Skeletal muscle satellite cell (primary cell): ENCODE measurements at regions not wholly inside any gene's neighbourhood (a gene's known extent, or its start where the extent isn't known, plus 50 kb on each side); places are given as distances from the start of the nearest gene placed in this dataset.

Experiments
- H3K27me3 ChIP-seq: 2 replicates; pipeline ENCODE4 v1.7.0; 2013; ENCODE audit warnings: low read length; ENCODE audit not compliant: control insufficient read depth, insufficient read depth
- H3K36me3 ChIP-seq: 2 replicates; pipeline ENCODE4 v1.7.0; 2013; ENCODE audit warnings: mild to moderate bottlenecking, control low read depth, low read length; ENCODE audit not compliant: insufficient read depth
- H3K4me1 ChIP-seq: 2 replicates; pipeline ENCODE4 v1.7.0; 2013; ENCODE audit warnings: low read length; ENCODE audit not compliant: control insufficient read depth, insufficient read depth
- H3K4me2 ChIP-seq: 2 replicates; pipeline ENCODE4 v1.7.0; 2013; ENCODE audit warnings: mild to moderate bottlenecking, low read length
- H3K4me3 ChIP-seq: 2 replicates; pipeline ENCODE4 v1.7.0; 2013; ENCODE audit warnings: low read length
- H3K9ac ChIP-seq: 2 replicates; pipeline ENCODE4 v1.7.0; 2013; ENCODE audit warnings: mild to moderate bottlenecking, low read depth, low read length, moderate library complexity
- H3K9me3 ChIP-seq: replicated peaks from 2 replicates; pipeline ENCODE4 v1.7.0; 2013; ENCODE audit warnings: mild to moderate bottlenecking, control low read depth, low read length

GRCh38 chr11:80173371-80174136 lies 732.7 kb upstream of the TENM4 start:
- Histone ChIP-seq H3K27me3 (peaks cover 2% of the 10 kb centered on the region), H3K9me3 (no peaks in the 10 kb centered on the region), H3K4me2 (no peak overlapping the region), H3K4me3 (no peak overlapping the region), H3K36me3 (no peaks in the 10 kb centered on the region), H3K4me1 (no peaks in the 10 kb centered on the region), H3K9ac (no peak overlapping the region)

- Histone ChIP-seq H3K9me3 (no peaks in the 10 kb centered on the region), H3K4me1 (no peaks in the 10 kb centered on the region), H3K9ac (no peak overlapping the region), H3K36me3 (no peaks in the 10 kb centered on the region), H3K27me3 (peaks cover 2% of the 10 kb centered on the region), H3K4me2 (no peak overlapping the region), H3K4me3 (no peak overlapping the region)
Measured at GRCh38 chr11:80168796-80169195, 728.0 kb upstream of the TENM4 start.

GRCh38 chr11:80167766-80168165 lies 726.9 kb upstream of the TENM4 start:
- Histone ChIP-seq H3K36me3 (no peaks in the 10 kb centered on the region), H3K4me2 (no peak overlapping the region)

GRCh38 chr11:80165744-80166143 lies 724.9 kb upstream of the TENM4 start:
- Histone ChIP-seq H3K9me3 (no peaks in the 10 kb centered on the region), H3K36me3 (no peaks in the 10 kb centered on the region), H3K4me3 (no peak overlapping the region), H3K4me1 (peaks cover 4% of the 10 kb centered on the region), H3K9ac (no peak overlapping the region), H3K27me3 (no peaks in the 10 kb centered on the region), H3K4me2 (no peak overlapping the region)

More at GRCh38 chr11:80167766-80168165, 726.9 kb upstream of the TENM4 start:
- H3K9me3 ChIP-seq = no peaks in the 10 kb centered on the region
- peaks cover 4% of the 10 kb centered on the region for H3K4me1 ChIP-seq
- H3K4me3 ChIP-seq = no peak overlapping the region
- H3K27me3 ChIP-seq = no peaks in the 10 kb centered on the region
- no peak overlapping the region for H3K9ac ChIP-seq

GRCh38 chr11:80163441-80163840 lies 722.6 kb upstream of the TENM4 start:
- Histone ChIP-seq H3K36me3 (no peaks in the 10 kb centered on the region), H3K27me3 (no peaks in the 10 kb centered on the region), H3K4me2 (no peak overlapping the region), H3K9ac (no peak overlapping the region), H3K9me3 (no peaks in the 10 kb centered on the region), H3K4me1 (peaks cover 4% of the 10 kb centered on the region), H3K4me3 (no peak overlapping the region)

GRCh38 chr11:80163011-80163410 lies 722.2 kb upstream of the TENM4 start:
- H3K4me3 ChIP-seq = no peak overlapping the region
- H3K4me1 ChIP-seq = peaks cover 4% of the 10 kb centered on the region
- H3K27me3 ChIP-seq = no peaks in the 10 kb centered on the region
- H3K4me2 ChIP-seq = no peak overlapping the region
- no peaks in the 10 kb centered on the region for H3K9me3 ChIP-seq
- no peaks in the 10 kb centered on the region for H3K36me3 ChIP-seq
- no peak overlapping the region for H3K9ac ChIP-seq

GRCh38 chr11:80162387-80162786 lies 721.6 kb upstream of the TENM4 start:
- H3K27me3 ChIP-seq = peaks cover under 1% of the 10 kb centered on the region
- H3K4me1 ChIP-seq = peaks cover 4% of the 10 kb centered on the region
- H3K9me3 ChIP-seq = no peaks in the 10 kb centered on the region
- H3K4me3 ChIP-seq = no peak overlapping the region
- H3K4me2 ChIP-seq = no peak overlapping the region
- no peak overlapping the region for H3K9ac ChIP-seq
- H3K36me3 ChIP-seq = no peaks in the 10 kb centered on the region

- H3K27me3 ChIP-seq = peaks cover 6% of the 10 kb centered on the region
- no peaks in the 10 kb centered on the region for H3K9me3 ChIP-seq
- no peak overlapping the region for H3K4me2 ChIP-seq
- no peak overlapping the region for H3K9ac ChIP-seq
- H3K4me3 ChIP-seq = no peak overlapping the region
- H3K36me3 ChIP-seq = no peaks in the 10 kb centered on the region
- H3K4me1 ChIP-seq = no peaks in the 10 kb centered on the region
Measured at GRCh38 chr11:80157447-80157846, 716.6 kb upstream of the TENM4 start.

- Histone ChIP-seq H3K4me1 (no peaks in the 10 kb centered on the region), H3K4me2 (no peak overlapping the region), H3K4me3 (no peak overlapping the region), H3K36me3 (no peaks in the 10 kb centered on the region), H3K27me3 (peaks cover 9% of the 10 kb centered on the region), H3K9ac (no peak overlapping the region), H3K9me3 (no peaks in the 10 kb centered on the region)
Measured at GRCh38 chr11:80156062-80156461, 715.2 kb upstream of the TENM4 start.

- no peaks in the 10 kb centered on the region for H3K36me3 ChIP-seq
- H3K4me3 ChIP-seq = no peak overlapping the region
- no peaks in the 10 kb centered on the region for H3K9me3 ChIP-seq
- peaks cover 9% of the 10 kb centered on the region for H3K27me3 ChIP-seq
- no peak overlapping the region for H3K4me2 ChIP-seq
- H3K9ac ChIP-seq = no peak overlapping the region
- H3K4me1 ChIP-seq = no peaks in the 10 kb centered on the region
Measured at GRCh38 chr11:80155412-80156017, 714.7 kb upstream of the TENM4 start.

GRCh38 chr11:80146232-80146631 lies 705.4 kb upstream of the TENM4 start:
- H3K27me3 ChIP-seq = no peaks in the 10 kb centered on the region
- H3K9ac ChIP-seq = no peak overlapping the region
- H3K36me3 ChIP-seq = no peaks in the 10 kb centered on the region
- no peaks in the 10 kb centered on the region for H3K4me1 ChIP-seq
- no peak overlapping the region for H3K4me3 ChIP-seq
- no peaks in the 10 kb centered on the region for H3K9me3 ChIP-seq
- H3K4me2 ChIP-seq = no peak overlapping the region
